Mesodermal cell (in vitro differentiated cells): ENCODE measurements at regions not wholly inside any gene's neighbourhood (a gene's known extent, or its start where the extent isn't known, plus 50 kb on each side); places are given as distances from the start of the nearest gene placed in this dataset.

Experiments used
- H3K27ac ChIP-seq: 2 replicates; pipeline ENCODE4 v1.7.0; 2013; ENCODE audit warnings: mild to moderate bottlenecking, low read depth, low read length, moderate library complexity; ENCODE audit not compliant: severe bottlenecking
- H3K36me3 ChIP-seq: 2 replicates; pipeline ENCODE4 v1.7.1; 2013; ENCODE audit warnings: mild to moderate bottlenecking, low read length, moderate library complexity; ENCODE audit not compliant: control insufficient read depth, insufficient read depth
- H3K4me1 ChIP-seq: one replicate; pipeline ENCODE4 v1.7.1; 2013; ENCODE audit warnings: mild to moderate bottlenecking, low read length; ENCODE audit not compliant: insufficient read depth, control insufficient read depth, poor library complexity, severe bottlenecking
- H3K4me3 ChIP-seq: 2 replicates; pipeline ENCODE4 v1.7.0; 2013; ENCODE audit warnings: low read length, control low read depth, mild to moderate bottlenecking; ENCODE audit not compliant: insufficient read depth, poor library complexity, severe bottlenecking; ENCODE audit errors: extremely low read depth
- H3K9me3 ChIP-seq: 2 replicates; pipeline ENCODE4 v1.7.1; 2013; ENCODE audit warnings: mild to moderate bottlenecking, low read length, moderate library complexity; ENCODE audit not compliant: control insufficient read depth
- whole genome bisulfite sequencing, 2 experiments: methylation state at CpG; one replicate each; pipeline ENCODE4 v1.1.5; 2013; ENCODE audit warnings: missing lambda C conversion rate in 2 of 2; ENCODE audit not compliant: insufficient coverage in 2 of 2; 5-methylcytosine and 5-hydroxymethylcytosine counted together

DNA sequence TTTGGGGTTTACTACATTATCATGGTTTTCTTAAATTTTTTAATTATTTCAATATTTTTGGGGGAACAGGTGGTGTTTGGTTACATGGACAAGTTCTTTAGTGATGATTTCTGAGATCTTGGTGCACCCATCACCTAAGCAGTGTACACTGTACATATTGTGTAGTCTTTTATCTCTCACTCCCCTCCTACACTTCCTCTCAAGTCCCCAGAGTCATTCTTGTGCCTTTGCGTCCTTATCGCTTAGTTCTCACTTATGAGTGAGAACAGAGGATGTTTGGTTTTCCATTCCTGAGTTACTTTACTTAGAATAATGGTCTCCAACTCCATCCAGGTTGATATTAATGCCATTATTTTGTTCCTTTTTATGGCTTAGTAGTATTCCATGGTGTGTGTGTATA, 130.9 kb upstream of the CD93 start:
- no peaks in the 10 kb centered on the region for H3K36me3 ChIP-seq
- no CpG with 5 or more reads among the region's 2 CpGs for WGBS, 2 experiments
- peaks cover 5% of the 10 kb centered on the region for H3K9me3 ChIP-seq
- no peak overlapping the region for H3K4me3 ChIP-seq
- H3K4me1 ChIP-seq: no peaks in the 10 kb centered on the region
- H3K27ac ChIP-seq: no peak overlapping the region

- peaks cover 5% of the 10 kb centered on the region for H3K9me3 ChIP-seq
- H3K4me1 ChIP-seq: no peaks in the 10 kb centered on the region
- H3K36me3 ChIP-seq: no peaks in the 10 kb centered on the region
- WGBS, 2 experiments: 87 to 94% methylated on average over 3 to 5 of the region's 6 CpGs
- H3K27ac ChIP-seq: no peak overlapping the region
- no peak overlapping the region for H3K4me3 ChIP-seq
These were observed 129.3 kb upstream of the CD93 start for GRCh38 chr20:23215344-23215995.

DNA sequence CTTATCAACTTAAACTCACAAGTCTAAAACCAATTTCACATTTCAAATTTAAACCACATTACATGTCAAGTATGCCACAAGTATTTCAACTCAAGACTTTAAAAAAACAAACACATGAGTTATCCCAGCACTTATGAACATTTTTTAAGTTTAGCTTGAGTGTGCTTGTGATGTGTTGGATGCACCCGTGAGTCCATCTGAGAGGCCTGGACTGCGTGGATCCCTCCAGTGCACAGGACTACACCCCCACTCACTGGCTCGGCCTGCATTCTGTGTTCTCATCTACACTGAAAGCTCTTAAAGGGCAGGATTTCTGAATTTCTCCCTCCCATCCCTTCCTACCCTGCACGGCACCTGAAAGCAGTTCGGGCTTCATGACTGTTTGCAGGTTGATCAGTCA, 128.8 kb upstream of the CD93 start:
- no peaks in the 10 kb centered on the region for H3K36me3 ChIP-seq
- H3K4me3 ChIP-seq: no peak overlapping the region
- H3K27ac ChIP-seq: no peak overlapping the region
- H3K4me1 ChIP-seq: no peaks in the 10 kb centered on the region
- 91 to 100% methylated on average over 2 to 4 of the region's 5 CpGs for WGBS, 2 experiments
- H3K9me3 ChIP-seq: peaks cover 5% of the 10 kb centered on the region

DNA sequence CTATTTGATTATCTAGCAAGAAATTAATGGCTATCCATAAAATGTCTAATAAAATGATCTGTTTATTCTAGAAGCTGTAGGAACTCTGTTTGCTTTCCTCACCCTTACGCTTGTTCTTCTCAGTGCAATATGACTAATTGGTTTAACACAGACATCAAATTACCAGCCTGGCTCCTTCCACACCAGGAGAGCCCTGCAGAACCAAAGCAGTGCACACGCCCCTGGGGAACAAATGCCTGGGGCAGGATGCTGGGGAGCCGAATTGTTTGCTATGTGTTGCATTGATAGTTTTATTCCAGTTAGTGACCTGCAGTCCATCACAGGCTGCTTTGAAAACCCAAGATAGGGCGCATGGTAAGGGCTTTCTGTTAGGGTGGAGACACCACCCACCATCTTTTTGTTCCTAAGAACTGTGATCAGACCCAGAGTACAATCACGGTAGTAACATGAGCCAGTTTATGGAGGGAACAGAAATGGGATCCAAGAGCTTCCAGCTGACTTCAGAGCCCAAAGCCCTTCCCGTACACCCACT, 126.4 kb upstream of the CD93 start:
- Histone ChIP-seq H3K4me3 (no peak overlapping the region), H3K36me3 (no peaks in the 10 kb centered on the region), H3K4me1 (no peaks in the 10 kb centered on the region), H3K9me3 (no peaks in the 10 kb centered on the region), H3K27ac (no peak overlapping the region)
- 80% methylated on average over 2 of the region's 6 CpGs; no CpG with 5 or more reads in 1 of the 2 experiments for WGBS, 2 experiments

- no peak overlapping the region for H3K27ac ChIP-seq
- H3K4me3 ChIP-seq: no peak overlapping the region
- H3K4me1 ChIP-seq: no peaks in the 10 kb centered on the region
- H3K36me3 ChIP-seq: no peaks in the 10 kb centered on the region
- H3K9me3 ChIP-seq: no peaks in the 10 kb centered on the region
These were observed 125.9 kb upstream of the CD93 start for GRCh38 chr20:23212011-23212410.

DNA sequence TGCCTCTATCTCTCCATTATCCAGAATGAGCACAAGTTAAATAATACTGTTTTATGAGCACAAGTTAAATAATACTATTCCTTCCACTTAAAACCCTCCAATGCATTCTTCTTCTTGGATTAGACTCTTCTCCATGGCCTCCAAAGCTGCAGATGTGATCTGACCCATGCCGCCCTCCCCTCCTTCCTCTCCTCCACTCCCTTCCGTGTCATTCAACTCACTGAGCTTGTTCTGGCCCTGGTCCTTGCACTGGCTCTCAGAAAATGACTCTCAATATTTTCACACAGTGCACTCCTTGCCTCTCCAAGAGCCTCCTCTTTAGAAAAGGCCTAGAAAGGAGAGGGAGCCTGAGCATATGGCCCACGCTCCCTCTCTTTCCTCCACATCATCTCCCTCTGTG, 125.0 kb upstream of the CD93 start:
- no peaks in the 10 kb centered on the region for H3K36me3 ChIP-seq
- H3K4me1 ChIP-seq: no peaks in the 10 kb centered on the region
- 88 to 100% methylated on average over 1 to 2 of the region's 3 CpGs for WGBS, 2 experiments
- no peak overlapping the region for H3K4me3 ChIP-seq
- H3K27ac ChIP-seq: no peak overlapping the region
- no peaks in the 10 kb centered on the region for H3K9me3 ChIP-seq

GRCh38 chr20:23207826-23208540, 121.9 kb upstream of the CD93 start:
- WGBS, 2 experiments: 100% methylated on average over 1 of the region's 1 CpG
- H3K4me3 ChIP-seq: no peak overlapping the region

DNA sequence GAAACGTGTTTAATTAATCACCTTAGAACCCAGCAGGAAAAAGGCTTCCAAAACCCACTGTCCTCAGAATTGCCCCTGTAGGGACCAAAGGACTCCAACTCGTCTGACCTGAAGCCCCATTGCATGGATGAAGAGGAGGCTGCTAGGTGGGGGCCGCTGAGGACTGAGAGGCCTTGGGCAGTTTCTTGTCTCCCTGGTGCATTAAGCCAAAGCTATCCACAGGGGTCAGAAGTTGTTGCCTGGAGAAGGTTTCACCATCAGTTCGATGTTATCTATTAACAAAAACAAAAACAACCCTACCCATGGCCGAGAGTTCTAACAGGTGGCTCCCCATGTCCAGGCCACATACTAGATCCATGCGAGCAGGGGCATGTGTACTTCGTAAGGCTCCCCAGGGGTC, 120.9 kb upstream of the CD93 start:
- H3K27ac ChIP-seq: no peak overlapping the region
- no peaks in the 10 kb centered on the region for H3K36me3 ChIP-seq
- 80 to 88% methylated on average over 6 of the region's 7 CpGs for WGBS, 2 experiments
- H3K9me3 ChIP-seq: no peaks in the 10 kb centered on the region
- no peaks in the 10 kb centered on the region for H3K4me1 ChIP-seq
- H3K4me3 ChIP-seq: no peak overlapping the region

More at GRCh38 chr20:23207826-23208540, 121.9 kb upstream of the CD93 start:
- Histone ChIP-seq H3K4me1 (no peaks in the 10 kb centered on the region), H3K9me3 (no peaks in the 10 kb centered on the region), H3K36me3 (no peaks in the 10 kb centered on the region), H3K27ac (no peak overlapping the region)

GRCh38 chr20:23206061-23206460, 119.9 kb upstream of the CD93 start:
- Histone ChIP-seq H3K36me3 (no peaks in the 10 kb centered on the region), H3K27ac (no peak overlapping the region), H3K4me3 (no peak overlapping the region), H3K9me3 (no peaks in the 10 kb centered on the region), H3K4me1 (no peaks in the 10 kb centered on the region)
- 80 to 100% methylated on average over 2 of the region's 2 CpGs for WGBS, 2 experiments

- no peaks in the 10 kb centered on the region for H3K9me3 ChIP-seq
- 76 to 83% methylated on average over 6 to 10 of the region's 10 CpGs for WGBS, 2 experiments
- H3K4me3 ChIP-seq: no peak overlapping the region
- H3K36me3 ChIP-seq: no peaks in the 10 kb centered on the region
- no peaks in the 10 kb centered on the region for H3K4me1 ChIP-seq
- no peak overlapping the region for H3K27ac ChIP-seq
These were observed 119.5 kb upstream of the CD93 start for GRCh38 chr20:23205611-23206041.

DNA sequence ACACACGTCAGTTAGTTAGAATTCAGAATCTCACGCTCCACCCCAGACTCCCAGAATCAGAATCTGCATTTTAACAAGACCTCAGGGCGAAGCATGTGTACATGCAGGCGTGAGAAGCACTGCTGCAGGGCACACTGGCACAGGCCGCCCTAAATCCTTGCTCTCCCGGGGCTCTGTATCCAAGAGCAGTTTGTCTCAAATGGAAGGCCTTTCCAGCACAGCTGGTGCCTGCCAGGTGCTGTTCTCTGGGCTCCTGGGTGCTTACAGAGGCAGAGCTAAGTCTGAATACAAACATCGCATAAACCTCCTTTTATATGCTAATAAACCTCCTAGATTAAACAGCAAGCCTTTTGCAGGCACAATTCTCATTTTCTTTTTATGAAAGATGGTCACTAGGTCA, 119.1 kb upstream of the CD93 start:
- H3K27ac ChIP-seq: no peak overlapping the region
- no peak overlapping the region for H3K4me3 ChIP-seq
- H3K4me1 ChIP-seq: no peaks in the 10 kb centered on the region
- H3K9me3 ChIP-seq: no peaks in the 10 kb centered on the region
- WGBS, 2 experiments: 68 to 72% methylated on average over 7 of the region's 7 CpGs
- no peaks in the 10 kb centered on the region for H3K36me3 ChIP-seq
